H1 (cell line): ENCODE measurements at regions not wholly inside any gene's neighbourhood (a gene's known extent, or its start where the extent isn't known, plus 50 kb on each side); places are given as distances from the start of the nearest gene placed in this dataset.

ENCODE experiments used
- CTCF ChIA-PET: fragments of 300-600 bp; sonication (Branson Sonifier 250); formaldehyde crosslinking; loops from one replicate; lab custom pipeline; 2021; ENCODE audit not compliant: partially characterized antibody; lab: Charles Lee
- POLR2A ChIA-PET: fragments of 300-600 bp; sonication (Branson Sonifier 250); formaldehyde crosslinking; loops from one replicate; lab custom pipeline; 2021; ENCODE audit warnings: inconsistent platforms; ENCODE audit not compliant: partially characterized antibody; lab: Charles Lee
- DNase-seq, 2 experiments: peaks; one replicate each; pipeline versions ENCODE4 v3.0.0 to v3.0.0-alpha.2; 2010 to 2022; ENCODE audit warnings: low spot score in 2 of 2, low read depth in 1 of 2, mixed read lengths in 1 of 2
- FAIRE-seq: peaks from 2 replicates; lab custom pipeline; 2011; peaks lifted over from hg19 to GRCh38; lab: Jason Lieb, UNC
- H2AFZ ChIP-seq: 2 replicates; pipeline ENCODE4 v1.8.1; 2012; ENCODE audit warnings: low read length, inconsistent platforms
- H2AK5ac ChIP-seq: 2 replicates; pipeline ENCODE4 v1.6.1; 2013; ENCODE audit warnings: low read depth, low read length
- H2BK120ac ChIP-seq: replicated peaks from 2 replicates; pipeline ENCODE3; 2013; ENCODE audit warnings: low read depth, low read length, inconsistent platforms
- H2BK12ac ChIP-seq: 2 replicates; pipeline ENCODE4 v1.6.1; 2013; ENCODE audit warnings: low read depth, low read length
- H2BK15ac ChIP-seq: 2 replicates; pipeline ENCODE4 v1.6.1; 2013; ENCODE audit warnings: low read length
- H2BK20ac ChIP-seq: 2 replicates; pipeline ENCODE4 v1.6.1; 2013; ENCODE audit warnings: low read length
- H2BK5ac ChIP-seq: 2 replicates; pipeline ENCODE4 v1.6.1; 2013; ENCODE audit warnings: low read depth, low read length
- H3K14ac ChIP-seq: 2 replicates; pipeline ENCODE4 v1.6.1; 2013; ENCODE audit warnings: inconsistent platforms; ENCODE audit not compliant: insufficient read length
- H3K18ac ChIP-seq: 2 replicates; pipeline ENCODE4 v1.6.1; 2013; ENCODE audit warnings: low read length; ENCODE audit errors: extremely low read depth
- H3K23ac ChIP-seq: 2 replicates; pipeline ENCODE4 v1.6.1; 2013; ENCODE audit warnings: inconsistent platforms; ENCODE audit not compliant: insufficient read length
- H3K23me2 ChIP-seq: 2 replicates; pipeline ENCODE4 v1.6.1; 2013; ENCODE audit warnings: low read depth, low read length
- H3K27ac ChIP-seq: 2 replicates; pipeline ENCODE4 v1.6.1; 2011; ENCODE audit warnings: low read depth, low read length, inconsistent platforms
- H3K27me3 ChIP-seq, 4 experiments: replicated peaks in 1 of 4; 1 replicate in 1 of 4; 2 replicates in 3 of 4; pipeline versions ENCODE4 v1.6.1 to v1.8.1; 2011 to 2013; ENCODE audit warnings: low read length in 3 of 4, mild to moderate bottlenecking in 3 of 4, inconsistent platforms in 2 of 4, mixed read lengths in 2 of 4, moderate library complexity in 1 of 4; ENCODE audit not compliant: control insufficient read depth in 3 of 4, insufficient read depth in 3 of 4; ENCODE audit errors: extremely low read depth in 1 of 4
- H3K36me3 ChIP-seq, 4 experiments: 2 replicates each; pipeline versions ENCODE4 v1.6.1 to v1.8.1; 2011 to 2013; ENCODE audit warnings: mild to moderate bottlenecking in 4 of 4, low read length in 3 of 4, moderate library complexity in 2 of 4, control low read depth in 1 of 4, inconsistent platforms in 1 of 4; ENCODE audit not compliant: insufficient read depth in 4 of 4, control insufficient read depth in 2 of 4
- H3K4ac ChIP-seq: replicated peaks from 2 replicates; pipeline ENCODE3; 2013; ENCODE audit warnings: low read length, low read depth, mixed read lengths, inconsistent platforms; ENCODE audit not compliant: insufficient read length
- H3K4me1 ChIP-seq, 4 experiments: replicated peaks in 1 of 4; 1 replicate in 1 of 4; 2 replicates in 3 of 4; pipeline versions ENCODE4 v1.6.1 to v1.8.1; 2011 to 2013; ENCODE audit warnings: low read length in 3 of 4, inconsistent platforms in 2 of 4, mixed read lengths in 1 of 4; ENCODE audit not compliant: insufficient read depth in 4 of 4, control insufficient read depth in 3 of 4
- H3K4me2 ChIP-seq, 2 experiments: 2 replicates each; pipeline versions ENCODE4 v1.6.1 to v1.8.1; 2011 to 2013; ENCODE audit warnings: low read depth in 2 of 2, low read length in 2 of 2, control low read depth in 1 of 2, inconsistent platforms in 1 of 2, mild to moderate bottlenecking in 1 of 2; ENCODE audit not compliant: insufficient read depth in 1 of 2
- H3K4me3 ChIP-seq, 4 experiments: fragments of 200-600, 300-600 bp in 1 of 4; sonication (generic), shearing (Covaris generic), sonication (Bioruptor Twin) in 1 of 4; 2 replicates each; pipeline versions ENCODE4 v1.5.1 to v1.8.1; 2011 to 2016; ENCODE audit warnings: low read length in 4 of 4, low read depth in 3 of 4, control low read depth in 2 of 4, inconsistent platforms in 2 of 4, mild to moderate bottlenecking in 2 of 4, mixed read lengths in 1 of 4, moderate library complexity in 1 of 4; ENCODE audit not compliant: insufficient read depth in 2 of 4; ENCODE audit errors: extremely low read depth in 1 of 4
- H3K56ac ChIP-seq: replicated peaks from 2 replicates; pipeline ENCODE3; 2013; ENCODE audit warnings: low read depth, mild to moderate bottlenecking, mixed read lengths, low read length, inconsistent platforms; ENCODE audit not compliant: insufficient read length
- H3K79me1 ChIP-seq: 2 replicates; pipeline ENCODE4 v1.6.1; 2013; ENCODE audit warnings: low read depth, low read length, control low read depth
- H3K79me2 ChIP-seq, 2 experiments: 2 replicates each; pipeline versions ENCODE4 v1.6.1 to v1.8.1; 2012 to 2013; ENCODE audit warnings: low read length in 2 of 2, mild to moderate bottlenecking in 2 of 2, inconsistent platforms in 1 of 2; ENCODE audit not compliant: insufficient read depth in 2 of 2, control insufficient read depth in 1 of 2
- H3K9ac ChIP-seq, 4 experiments: replicated peaks in 1 of 4; 1 replicate in 1 of 4; 2 replicates in 3 of 4; pipeline versions ENCODE4 v1.6.1 to v1.8.1; 2011 to 2013; ENCODE audit warnings: low read depth in 3 of 4, low read length in 3 of 4, control low read depth in 2 of 4, mild to moderate bottlenecking in 2 of 4, moderate library complexity in 2 of 4, inconsistent platforms in 1 of 4; ENCODE audit errors: extremely low read depth in 1 of 4
- H3K9me3 ChIP-seq, 2 experiments: 2 replicates each; pipeline versions ENCODE4 v1.6.1 to v1.8.1; 2012 to 2013; ENCODE audit warnings: mild to moderate bottlenecking in 2 of 2, moderate library complexity in 2 of 2, control low read depth in 1 of 2, inconsistent platforms in 1 of 2, low read depth in 1 of 2, low read length in 1 of 2, mixed read lengths in 1 of 2; ENCODE audit not compliant: insufficient read depth in 2 of 2
- H4K20me1 ChIP-seq, 2 experiments: replicated peaks in 1 of 2; 2 replicates each; pipeline versions ENCODE3 to v1.8.1; 2011 to 2013; ENCODE audit warnings: inconsistent platforms in 2 of 2, low read length in 2 of 2, mild to moderate bottlenecking in 1 of 2; ENCODE audit not compliant: insufficient read depth in 2 of 2, control insufficient read depth in 1 of 2
- H4K5ac ChIP-seq: 2 replicates; pipeline ENCODE4 v1.6.1; 2013; ENCODE audit warnings: low read length, low read depth, mixed read lengths, inconsistent platforms; ENCODE audit not compliant: insufficient read length
- H4K8ac ChIP-seq: 2 replicates; pipeline ENCODE4 v1.8.0; 2013; ENCODE audit warnings: mild to moderate bottlenecking, moderate library complexity, low read length, inconsistent platforms; ENCODE audit not compliant: insufficient read depth; ENCODE audit errors: extremely low read depth
- H4K91ac ChIP-seq: replicated peaks from 2 replicates; pipeline ENCODE3; 2013; ENCODE audit warnings: low read length, mixed read lengths, inconsistent platforms; ENCODE audit not compliant: insufficient read length
- ATF2 ChIP-seq: IDR thresholded peaks from 2 replicates; pipeline ENCODE4 v1.6.1; 2012; ENCODE audit warnings: low read length, inconsistent platforms
- HDAC2 ChIP-seq, 2 experiments: fragments of 300-600 bp in 1 of 2; sonication (generic) in 1 of 2; IDR thresholded peaks; 2 replicates each; pipeline ENCODE4 v1.6.1; 2011 to 2012; ENCODE audit warnings: low read depth in 2 of 2, low read length in 2 of 2, mild to moderate bottlenecking in 2 of 2, moderate library complexity in 2 of 2, borderline replicate concordance in 1 of 2, inconsistent platforms in 1 of 2
- RAD21 ChIP-seq, 2 experiments: IDR thresholded peaks in 1 of 2; conservative IDR thresholded peaks in 1 of 2; 2 replicates each; pipeline ENCODE4 v1.6.1; 2011; ENCODE audit warnings: low read depth in 2 of 2, low read length in 2 of 2, improper control_type of control experiment in 1 of 2, inconsistent platforms in 1 of 2, mild to moderate bottlenecking in 1 of 2, moderate library complexity in 1 of 2
- RBBP5 ChIP-seq: IDR thresholded peaks from 2 replicates; pipeline ENCODE4 v1.7.1; 2012; ENCODE audit warnings: low read depth, mild to moderate bottlenecking, inconsistent platforms, low read length, moderate library complexity, borderline replicate concordance
- RNF2 ChIP-seq: fragments of 200-900, 300-1000 bp; sonication (generic); IDR thresholded peaks from 2 replicates; pipeline ENCODE4 v1.7.1; 2016; ENCODE audit warnings: borderline replicate concordance, low read depth, mild to moderate bottlenecking, antibody characterized with exemption, low read length; ENCODE audit not compliant: poor library complexity, severe bottlenecking; ENCODE audit errors: missing control alignments
- SIRT6 ChIP-seq: IDR thresholded peaks from one replicate; pipeline ENCODE4 v1.7.1; 2012; ENCODE audit warnings: low read length, inconsistent platforms
- SIX5 ChIP-seq: IDR thresholded peaks from 2 replicates; pipeline ENCODE4 v1.6.1; 2011; ENCODE audit warnings: mild to moderate bottlenecking, low read depth, low read length
- SP4 ChIP-seq: IDR thresholded peaks from 2 replicates; pipeline ENCODE4 v1.6.1; 2012; ENCODE audit warnings: low read length, inconsistent platforms
- SUZ12 ChIP-seq: fragments of 200-600 bp; sonication (generic); IDR thresholded peaks from 2 replicates; pipeline ENCODE4 v1.6.1; 2012; ENCODE audit warnings: mild to moderate bottlenecking, inconsistent platforms, low read length, moderate library complexity, mixed read lengths
- YY1 ChIP-seq: IDR thresholded peaks from 2 replicates; pipeline ENCODE4 v1.6.1; 2011; ENCODE audit warnings: low read depth, mild to moderate bottlenecking, low read length
- ZNF274 ChIP-seq: IDR thresholded peaks from 2 replicates; pipeline ENCODE4 v1.7.0; 2012; ENCODE audit warnings: low read length, borderline replicate concordance; ENCODE audit errors: extremely low read depth
- TF ChIP-seq, protein P1 (sequence below): IDR thresholded peaks from 2 replicates; pipeline ENCODE4 v1.6.1; 2012; ENCODE audit warnings: inconsistent platforms

DNA sequence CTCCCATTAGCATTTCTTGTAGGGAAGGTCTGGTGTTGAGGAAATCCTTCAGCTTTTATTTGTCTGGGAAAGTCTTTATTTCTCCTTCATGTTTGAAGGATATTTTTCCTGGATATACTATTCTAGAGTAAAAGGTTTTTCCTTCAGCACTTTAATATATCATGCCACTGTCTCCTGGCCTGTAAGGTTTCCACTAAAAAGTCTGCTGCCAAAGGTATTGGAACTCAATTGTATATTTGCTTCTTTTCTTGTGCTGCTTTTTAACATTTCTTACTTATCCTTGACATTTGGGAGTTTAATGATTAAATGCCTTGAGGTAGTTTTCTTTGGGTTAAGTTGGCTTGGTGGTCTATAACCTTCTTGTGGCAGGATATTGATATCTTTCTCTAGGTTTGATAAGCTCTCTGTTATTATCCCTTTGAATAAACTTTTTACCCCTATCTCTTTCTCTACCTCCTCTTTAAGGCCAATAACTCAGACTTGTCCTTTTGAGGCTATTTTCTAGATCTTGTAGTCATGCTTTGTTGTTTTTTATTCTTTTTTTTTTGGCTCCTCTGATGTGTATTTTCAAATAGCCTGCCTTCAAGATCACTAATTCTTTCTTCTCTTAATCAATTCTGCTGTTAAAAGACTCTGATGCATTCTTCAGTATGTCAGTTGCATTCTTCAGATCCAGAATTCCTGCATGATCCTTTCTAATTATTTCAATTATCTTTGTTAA, 225.0 kb upstream of the ZNF217 start:
- H3K79me1 ChIP-seq = no peaks in the 10 kb centered on the region
- H2BK120ac ChIP-seq = no peak overlapping the region
- no peak overlapping the region for H4K91ac ChIP-seq
- DNase-seq (no peak), FAIRE-seq (no peak)
- no peaks in the 10 kb centered on the region for H3K27me3 ChIP-seq
- H4K8ac ChIP-seq = no peak overlapping the region
- no peak overlapping the region for H3K4me2 ChIP-seq
- no peaks in the 10 kb centered on the region for H3K79me2 ChIP-seq
- no peak overlapping the region for H3K18ac ChIP-seq
- no peaks in the 10 kb centered on the region for H3K36me3 ChIP-seq
- H4K5ac ChIP-seq = no peak overlapping the region
- H3K23me2 ChIP-seq = no peaks in the 10 kb centered on the region
- H2AK5ac ChIP-seq = no peak overlapping the region
- H2AFZ ChIP-seq = no peak overlapping the region
- H3K23ac ChIP-seq = no peak overlapping the region
- H3K56ac ChIP-seq = no peak overlapping the region
- no peak overlapping the region for H3K4ac ChIP-seq
- no peak overlapping the region for H2BK12ac ChIP-seq
- no peaks in the 10 kb centered on the region for H4K20me1 ChIP-seq
- no peak overlapping the region for H2BK15ac ChIP-seq
- CTCF ChIA-PET = no interaction called here
- no peak overlapping the region for H3K9ac ChIP-seq
- 0 out of 7 replicates have a peak, but pooled peaks cover 0 to 3% (median 0%) of the 10 kb centered on the region in 4 experiments for H3K4me1 ChIP-seq
- no peaks in the 10 kb centered on the region for H3K9me3 ChIP-seq
- H2BK5ac ChIP-seq = no peak overlapping the region
- H2BK20ac ChIP-seq = no peak overlapping the region
- H3K14ac ChIP-seq = no peak overlapping the region
- POLR2A ChIA-PET = no interaction called here
- H3K27ac ChIP-seq = no peak overlapping the region
- H3K4me3 ChIP-seq = no peak overlapping the region
- TF ChIP-seq SP4 (no peak), RBBP5 (no peak), RNF2 (no peak), RAD21 (IDR thresholded peaks at IDR 0.05 in 1 of 2, conservative IDR thresholded peaks at IDR 0.05 in 1 of 2; ENCODE audit: low read depth in 2 of 2, low read length in 2 of 2) (no peak), SIRT6 (no peak), SUZ12 (no peak), HDAC2 (IDR thresholded peaks at IDR 0.05; ENCODE audit: borderline replicate concordance in 1 of 2, low read depth in 2 of 2, low read length in 2 of 2) (no peak), YY1 (no peak), SIX5 (no peak), ZNF274 (no peak), ATF2 (no peak)
- TF ChIP-seq, protein P1, sequence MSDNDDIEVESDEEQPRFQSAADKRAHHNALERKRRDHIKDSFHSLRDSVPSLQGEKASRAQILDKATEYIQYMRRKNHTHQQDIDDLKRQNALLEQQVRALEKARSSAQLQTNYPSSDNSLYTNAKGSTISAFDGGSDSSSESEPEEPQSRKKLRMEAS = no peak
